ENCODE measurements at regions not wholly inside any gene's neighbourhood (a gene's known extent, or its start where the extent isn't known, plus 50 kb on each side); places are given as distances from the start of the nearest gene placed in this dataset.

DNA sequence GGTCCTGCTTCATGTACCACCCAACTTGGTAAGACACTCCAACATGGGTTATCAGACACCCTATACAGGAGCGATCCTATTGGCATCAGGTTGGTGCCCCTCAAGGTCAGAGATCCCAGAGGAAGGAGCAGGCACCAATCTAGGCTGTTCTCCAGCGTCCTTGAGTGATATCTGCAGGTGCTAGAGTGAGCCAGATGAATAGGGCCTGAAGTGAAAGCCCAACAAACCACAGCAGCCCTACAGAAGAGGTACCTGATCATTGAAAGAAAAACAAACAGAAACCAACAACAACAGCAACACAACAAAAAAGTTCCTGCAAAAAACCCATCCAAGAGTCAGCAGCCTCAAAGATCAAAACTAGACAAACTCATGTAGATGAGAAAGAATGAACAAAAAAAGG is 584.8 kb downstream of the HINT1 start:
- Histone ChIP-seq H3K27me3 (ENCODE audit: control insufficient read depth in 1 of 2, insufficient read depth in 2 of 2, low read length in 2 of 2) (no peaks in the 10 kb centered on the region), H3K36me3 (ENCODE audit: insufficient read depth, low read length) (no peaks in the 10 kb centered on the region), H3K9me3 (ENCODE audit: control insufficient read depth in 1 of 2, insufficient read depth in 1 of 2, low read length in 2 of 2) (no peaks in the 10 kb centered on the region), H3K4me1 (ENCODE audit: insufficient read depth, low read length) (no peaks in the 10 kb centered on the region), H3K4me3 (ENCODE audit: low read length) (no peak overlapping the region), H3K27ac (ENCODE audit: low read depth in 1 of 2, low read length in 2 of 2) (no peak overlapping the region)
- TF ChIP-seq, protein P1, sequence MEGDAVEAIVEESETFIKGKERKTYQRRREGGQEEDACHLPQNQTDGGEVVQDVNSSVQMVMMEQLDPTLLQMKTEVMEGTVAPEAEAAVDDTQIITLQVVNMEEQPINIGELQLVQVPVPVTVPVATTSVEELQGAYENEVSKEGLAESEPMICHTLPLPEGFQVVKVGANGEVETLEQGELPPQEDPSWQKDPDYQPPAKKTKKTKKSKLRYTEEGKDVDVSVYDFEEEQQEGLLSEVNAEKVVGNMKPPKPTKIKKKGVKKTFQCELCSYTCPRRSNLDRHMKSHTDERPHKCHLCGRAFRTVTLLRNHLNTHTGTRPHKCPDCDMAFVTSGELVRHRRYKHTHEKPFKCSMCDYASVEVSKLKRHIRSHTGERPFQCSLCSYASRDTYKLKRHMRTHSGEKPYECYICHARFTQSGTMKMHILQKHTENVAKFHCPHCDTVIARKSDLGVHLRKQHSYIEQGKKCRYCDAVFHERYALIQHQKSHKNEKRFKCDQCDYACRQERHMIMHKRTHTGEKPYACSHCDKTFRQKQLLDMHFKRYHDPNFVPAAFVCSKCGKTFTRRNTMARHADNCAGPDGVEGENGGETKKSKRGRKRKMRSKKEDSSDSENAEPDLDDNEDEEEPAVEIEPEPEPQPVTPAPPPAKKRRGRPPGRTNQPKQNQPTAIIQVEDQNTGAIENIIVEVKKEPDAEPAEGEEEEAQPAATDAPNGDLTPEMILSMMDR (IDR thresholded peaks at IDR 0.05), result no peak
- Mint-ChIP-seq H3K27me3 (peaks cover 7% of the 10 kb centered on the region), H3K4me3 (no peak overlapping the region), H3K36me3 (ENCODE audit: low read depth) (no peaks in the 10 kb centered on the region), H3K9me3 (no peaks in the 10 kb centered on the region), H3K27ac (no peak overlapping the region), H3K4me1 (ENCODE audit: low read depth) (no peaks in the 10 kb centered on the region)
- DNase-seq (no peak), ATAC-seq (ENCODE audit: poor library complexity) (no peak)
- intact Hi-C loops (cut with DNase I, micrococcal nuclease), result no loop called here
- CTCF ChIA-PET, result no interaction called here
- POLR2A ChIA-PET, result no interaction called here

DNA sequence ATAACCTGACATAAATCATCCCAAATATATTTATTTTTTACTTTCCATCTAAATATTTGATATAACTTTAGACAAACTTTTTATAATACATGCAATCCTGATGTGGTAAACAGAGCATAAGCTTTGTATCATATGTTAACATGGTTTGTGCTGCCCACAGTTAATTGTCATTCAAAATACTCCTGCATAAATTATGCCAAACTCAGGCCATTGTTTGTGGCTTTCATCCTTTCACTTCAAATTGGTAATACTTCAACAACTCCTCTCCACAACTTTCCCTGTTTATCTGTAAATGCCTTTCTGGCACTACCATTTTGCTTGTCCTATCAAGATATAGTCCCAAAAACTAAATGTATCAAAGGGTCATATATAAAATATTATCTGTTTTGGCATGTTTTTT is 586.7 kb downstream of the HINT1 start:
- Mint-ChIP-seq H3K4me1 (ENCODE audit: low read depth) (no peaks in the 10 kb centered on the region), H3K36me3 (ENCODE audit: low read depth) (no peaks in the 10 kb centered on the region), H3K4me3 (no peak overlapping the region), H3K9me3 (no peaks in the 10 kb centered on the region), H3K27me3 (peaks cover 7% of the 10 kb centered on the region), H3K27ac (no peak overlapping the region)
- Histone ChIP-seq H3K27ac (ENCODE audit: low read depth in 1 of 2, low read length in 2 of 2) (no peak overlapping the region), H3K9me3 (ENCODE audit: control insufficient read depth in 1 of 2, insufficient read depth in 1 of 2, low read length in 2 of 2) (no peaks in the 10 kb centered on the region), H3K4me1 (ENCODE audit: insufficient read depth, low read length) (no peaks in the 10 kb centered on the region), H3K36me3 (ENCODE audit: insufficient read depth, low read length) (no peaks in the 10 kb centered on the region), H3K27me3 (ENCODE audit: control insufficient read depth in 1 of 2, insufficient read depth in 2 of 2, low read length in 2 of 2) (no peaks in the 10 kb centered on the region), H3K4me3 (ENCODE audit: low read length) (no peak overlapping the region)
- no peak for DNase-seq
- ChIA-PET POLR2A (no interaction called here), CTCF (no interaction called here)
- TF ChIP-seq, protein P1 (IDR thresholded peaks at IDR 0.05), result no peak
- ATAC-seq (ENCODE audit: poor library complexity), result no peak
- intact Hi-C loops (cut with DNase I, micrococcal nuclease), result no loop called here

DNA sequence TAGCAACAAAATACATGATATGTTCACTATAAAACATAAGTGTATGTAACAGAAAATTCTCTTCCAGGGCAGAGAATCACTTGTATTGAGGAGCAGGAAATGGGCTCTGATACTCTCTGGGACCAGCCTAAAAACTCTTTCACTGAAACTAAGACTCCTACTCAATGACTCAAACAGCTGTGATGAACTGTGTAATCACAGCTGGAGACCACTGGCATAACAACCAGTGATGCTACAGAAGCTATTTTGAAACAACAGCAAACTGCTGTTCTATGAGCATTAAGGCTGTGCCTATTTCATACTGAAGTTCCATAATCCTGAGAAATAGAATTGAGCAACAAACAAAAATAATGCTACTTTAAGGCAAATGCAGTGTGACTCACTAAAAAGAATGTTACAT is 594.0 kb downstream of the HINT1 start:
- intact Hi-C loops (cut with DNase I, micrococcal nuclease), result no loop called here
- no peaks in the 10 kb centered on the region for H3K9me3 ChIP-seq (ENCODE audit: control insufficient read depth in 1 of 2, insufficient read depth in 1 of 2, low read length in 2 of 2)
- no peak for ATAC-seq (ENCODE audit: poor library complexity)
- TF ChIP-seq, protein P1 (IDR thresholded peaks at IDR 0.05), result no peak
- Mint-ChIP-seq H3K4me3 (no peak overlapping the region), H3K9me3 (no peaks in the 10 kb centered on the region), H3K36me3 (ENCODE audit: low read depth) (no peaks in the 10 kb centered on the region), H3K4me1 (ENCODE audit: low read depth) (no peaks in the 10 kb centered on the region), H3K27ac (no peak overlapping the region), H3K27me3 (no peaks in the 10 kb centered on the region)
- ChIA-PET CTCF (no interaction called here), POLR2A (interaction anchor here (1.4 kb wide), 1 partner anchor 9 kb away, joined by 6 read pairs; no protein-coding TSS in a partner anchor)
- no peak overlapping the region for H3K27ac ChIP-seq (ENCODE audit: low read depth in 1 of 2, low read length in 2 of 2)
- DNase-seq, result no peak
- H3K27me3 ChIP-seq (ENCODE audit: control insufficient read depth in 1 of 2, insufficient read depth in 2 of 2, low read length in 2 of 2), result no peaks in the 10 kb centered on the region
- H3K4me1 ChIP-seq (ENCODE audit: insufficient read depth, low read length), result no peaks in the 10 kb centered on the region
- H3K4me3 ChIP-seq (ENCODE audit: low read length), result no peak overlapping the region
- no peaks in the 10 kb centered on the region for H3K36me3 ChIP-seq (ENCODE audit: insufficient read depth, low read length)
